HCT116 (cell line): ENCODE measurements at regions not wholly inside any gene's neighbourhood (a gene's known extent, or its start where the extent isn't known, plus 50 kb on each side); places are given as distances from the start of the nearest gene placed in this dataset.

Source experiments
- EGR1 ChIP-seq: IDR thresholded peaks from 2 replicates; pipeline ENCODE4 v1.6.1; 2012; ENCODE audit warnings: low read depth
- ELF1 ChIP-seq: IDR thresholded peaks from 2 replicates; pipeline ENCODE4 v1.6.1; 2012; ENCODE audit warnings: low read depth, borderline replicate concordance
- EZH2 ChIP-seq: fragments of 200-600 bp; sonication (generic); IDR thresholded peaks from 2 replicates; pipeline ENCODE4 v1.6.1; 2017; ENCODE audit warnings: antibody characterized with exemption, mixed run types
- EZH2phosphoT487 ChIP-seq: fragments of 200-600 bp; IDR thresholded peaks from 2 replicates; pipeline ENCODE4 v1.6.1; 2018; ENCODE audit warnings: antibody characterized with exemption, borderline replicate concordance
- POLR2A ChIP-seq: IDR thresholded peaks from 2 replicates; pipeline ENCODE4 v1.7.0; 2011; ENCODE audit warnings: borderline replicate concordance; ENCODE audit not compliant: insufficient read depth, insufficient read length; ENCODE audit errors: extremely low read depth
- POLR2AphosphoS5 ChIP-seq: IDR thresholded peaks from 2 replicates; pipeline ENCODE4 v1.6.1; 2011; ENCODE audit warnings: mild to moderate bottlenecking, low read depth, low read length, moderate library complexity
- RAD21 ChIP-seq: IDR thresholded peaks from 2 replicates; pipeline ENCODE4 v1.6.1; 2012; ENCODE audit warnings: low read depth, mild to moderate bottlenecking
- TF ChIP-seq, protein P1 (sequence below): IDR thresholded peaks from 2 replicates; pipeline ENCODE4 v1.6.1; 2012; ENCODE audit warnings: low read depth
- TF ChIP-seq, protein P2 (sequence below), 3 experiments: fragments of 200-600 bp in 1 of 3; sonication (generic) in 1 of 3; IDR thresholded peaks in 2 of 3; conservative IDR thresholded peaks in 1 of 3; 2 replicates each; pipeline ENCODE4 v1.5.1; 2012 to 2017; ENCODE audit warnings: low read depth in 2 of 3, low read length in 2 of 3, antibody characterized with exemption in 1 of 3, borderline replicate concordance in 1 of 3, control low read depth in 1 of 3, mild to moderate bottlenecking in 1 of 3, mixed read lengths in 1 of 3, mixed run types in 1 of 3, moderate library complexity in 1 of 3; ENCODE audit not compliant: insufficient read depth in 1 of 3
- TF ChIP-seq, protein P3 (sequence below): IDR thresholded peaks from 2 replicates; pipeline ENCODE4 v1.6.1; 2012

DNA sequence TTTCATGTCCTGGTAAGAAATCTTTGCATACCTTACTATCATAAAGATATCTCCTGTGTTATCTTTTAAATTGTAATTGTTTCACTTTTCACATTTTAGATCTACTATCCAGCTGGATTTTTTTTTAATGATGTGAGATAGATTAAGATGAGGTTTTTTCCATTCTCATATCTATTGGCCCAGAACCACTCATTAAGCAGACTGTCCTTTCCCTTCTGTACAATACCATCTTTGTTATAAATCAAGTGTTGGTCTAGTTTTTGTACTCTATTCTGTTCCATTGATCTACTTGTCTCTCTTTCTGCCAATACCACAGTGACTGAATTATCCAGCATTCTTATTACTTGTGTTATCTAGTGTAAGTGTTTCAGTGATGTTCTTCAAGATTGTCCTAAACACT lies 131.6 kb upstream of the TRIM2 start:
- TF ChIP-seq, protein P1, sequence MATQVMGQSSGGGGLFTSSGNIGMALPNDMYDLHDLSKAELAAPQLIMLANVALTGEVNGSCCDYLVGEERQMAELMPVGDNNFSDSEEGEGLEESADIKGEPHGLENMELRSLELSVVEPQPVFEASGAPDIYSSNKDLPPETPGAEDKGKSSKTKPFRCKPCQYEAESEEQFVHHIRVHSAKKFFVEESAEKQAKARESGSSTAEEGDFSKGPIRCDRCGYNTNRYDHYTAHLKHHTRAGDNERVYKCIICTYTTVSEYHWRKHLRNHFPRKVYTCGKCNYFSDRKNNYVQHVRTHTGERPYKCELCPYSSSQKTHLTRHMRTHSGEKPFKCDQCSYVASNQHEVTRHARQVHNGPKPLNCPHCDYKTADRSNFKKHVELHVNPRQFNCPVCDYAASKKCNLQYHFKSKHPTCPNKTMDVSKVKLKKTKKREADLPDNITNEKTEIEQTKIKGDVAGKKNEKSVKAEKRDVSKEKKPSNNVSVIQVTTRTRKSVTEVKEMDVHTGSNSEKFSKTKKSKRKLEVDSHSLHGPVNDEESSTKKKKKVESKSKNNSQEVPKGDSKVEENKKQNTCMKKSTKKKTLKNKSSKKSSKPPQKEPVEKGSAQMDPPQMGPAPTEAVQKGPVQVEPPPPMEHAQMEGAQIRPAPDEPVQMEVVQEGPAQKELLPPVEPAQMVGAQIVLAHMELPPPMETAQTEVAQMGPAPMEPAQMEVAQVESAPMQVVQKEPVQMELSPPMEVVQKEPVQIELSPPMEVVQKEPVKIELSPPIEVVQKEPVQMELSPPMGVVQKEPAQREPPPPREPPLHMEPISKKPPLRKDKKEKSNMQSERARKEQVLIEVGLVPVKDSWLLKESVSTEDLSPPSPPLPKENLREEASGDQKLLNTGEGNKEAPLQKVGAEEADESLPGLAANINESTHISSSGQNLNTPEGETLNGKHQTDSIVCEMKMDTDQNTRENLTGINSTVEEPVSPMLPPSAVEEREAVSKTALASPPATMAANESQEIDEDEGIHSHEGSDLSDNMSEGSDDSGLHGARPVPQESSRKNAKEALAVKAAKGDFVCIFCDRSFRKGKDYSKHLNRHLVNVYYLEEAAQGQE = no peak
- TF ChIP-seq EZH2phosphoT487 (no peak), ELF1 (no peak), EZH2 (no peak), POLR2AphosphoS5 (no peak), RAD21 (no peak), POLR2A (no peak), EGR1 (no peak)
- TF ChIP-seq, protein P2, sequence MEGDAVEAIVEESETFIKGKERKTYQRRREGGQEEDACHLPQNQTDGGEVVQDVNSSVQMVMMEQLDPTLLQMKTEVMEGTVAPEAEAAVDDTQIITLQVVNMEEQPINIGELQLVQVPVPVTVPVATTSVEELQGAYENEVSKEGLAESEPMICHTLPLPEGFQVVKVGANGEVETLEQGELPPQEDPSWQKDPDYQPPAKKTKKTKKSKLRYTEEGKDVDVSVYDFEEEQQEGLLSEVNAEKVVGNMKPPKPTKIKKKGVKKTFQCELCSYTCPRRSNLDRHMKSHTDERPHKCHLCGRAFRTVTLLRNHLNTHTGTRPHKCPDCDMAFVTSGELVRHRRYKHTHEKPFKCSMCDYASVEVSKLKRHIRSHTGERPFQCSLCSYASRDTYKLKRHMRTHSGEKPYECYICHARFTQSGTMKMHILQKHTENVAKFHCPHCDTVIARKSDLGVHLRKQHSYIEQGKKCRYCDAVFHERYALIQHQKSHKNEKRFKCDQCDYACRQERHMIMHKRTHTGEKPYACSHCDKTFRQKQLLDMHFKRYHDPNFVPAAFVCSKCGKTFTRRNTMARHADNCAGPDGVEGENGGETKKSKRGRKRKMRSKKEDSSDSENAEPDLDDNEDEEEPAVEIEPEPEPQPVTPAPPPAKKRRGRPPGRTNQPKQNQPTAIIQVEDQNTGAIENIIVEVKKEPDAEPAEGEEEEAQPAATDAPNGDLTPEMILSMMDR (IDR thresholded peaks at IDR 0.05 in 2 of 3, conservative IDR thresholded peaks at IDR 0.05 in 1 of 3; ENCODE audit: borderline replicate concordance in 1 of 3, insufficient read depth in 1 of 3, low read depth in 2 of 3, low read length in 2 of 3) = no peak
- TF ChIP-seq, protein P3, sequence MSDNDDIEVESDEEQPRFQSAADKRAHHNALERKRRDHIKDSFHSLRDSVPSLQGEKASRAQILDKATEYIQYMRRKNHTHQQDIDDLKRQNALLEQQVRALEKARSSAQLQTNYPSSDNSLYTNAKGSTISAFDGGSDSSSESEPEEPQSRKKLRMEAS = no peak
